WTC11 (cell line): ENCODE measurements at regions not wholly inside any gene's neighbourhood (a gene's known extent, or its start where the extent isn't known, plus 50 kb on each side); places are given as distances from the start of the nearest gene placed in this dataset.

Experiments
- ZMAT4 ChIP-seq: fragments of 250-450 bp; sonication (Bioruptor Pico); IDR thresholded peaks from 2 replicates; pipeline ENCODE4 v1.9.0; 2021; ENCODE audit warnings: mild to moderate bottlenecking
- TF ChIP-seq, protein P1 (sequence below): sonication (generic); formaldehyde crosslinking; IDR thresholded peaks from 2 replicates; pipeline ENCODE4 v1.8.0; 2022; ENCODE audit warnings: mild to moderate bottlenecking, missing genetic modification reagents

- TF ChIP-seq ZMAT4 (CRISPR knock-in tag) = no peak
- TF ChIP-seq, protein P1, sequence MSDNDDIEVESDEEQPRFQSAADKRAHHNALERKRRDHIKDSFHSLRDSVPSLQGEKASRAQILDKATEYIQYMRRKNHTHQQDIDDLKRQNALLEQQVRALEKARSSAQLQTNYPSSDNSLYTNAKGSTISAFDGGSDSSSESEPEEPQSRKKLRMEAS = no peak
Observed at GRCh38 chr12:102659200-102659911, 179.0 kb upstream of the IGF1 start.
